Muscle of leg (tissue), 3 donors: ENCODE measurements at regions not wholly inside any gene's neighbourhood (a gene's known extent, or its start where the extent isn't known, plus 50 kb on each side); places are given as distances from the start of the nearest gene placed in this dataset.

ENCODE experiments used
- DNase-seq: peaks from one replicate; pipeline ENCODE4 v3.0.0; 2013
- H3K27ac ChIP-seq: one replicate; pipeline ENCODE4 v1.5.1; 2013; ENCODE audit warnings: mild to moderate bottlenecking, low read length, control low read depth
- H3K27me3 ChIP-seq: one replicate; pipeline ENCODE4 v1.6.1; 2013; ENCODE audit warnings: low read length; ENCODE audit not compliant: control insufficient read depth, insufficient read depth
- H3K36me3 ChIP-seq: one replicate; pipeline ENCODE4 v1.6.1; 2013; ENCODE audit warnings: low read length; ENCODE audit not compliant: control insufficient read depth, insufficient read depth
- H3K4me1 ChIP-seq: one replicate; pipeline ENCODE4 v1.6.1; 2013; ENCODE audit warnings: low read length; ENCODE audit not compliant: control insufficient read depth, insufficient read depth
- H3K4me3 ChIP-seq: one replicate; pipeline ENCODE4 v1.5.1; 2013; ENCODE audit warnings: low read length, control low read depth
- H3K9me3 ChIP-seq: replicated peaks from 2 replicates; pipeline ENCODE4 v1.6.1; 2013; ENCODE audit warnings: low read depth, low read length; ENCODE audit not compliant: control insufficient read depth
- WGBS: methylation state at CpG from one replicate; pipeline ENCODE4 v1.1.5; 2013; ENCODE audit warnings: missing lambda C conversion rate; ENCODE audit not compliant: insufficient coverage; 5-methylcytosine and 5-hydroxymethylcytosine counted together

DNA sequence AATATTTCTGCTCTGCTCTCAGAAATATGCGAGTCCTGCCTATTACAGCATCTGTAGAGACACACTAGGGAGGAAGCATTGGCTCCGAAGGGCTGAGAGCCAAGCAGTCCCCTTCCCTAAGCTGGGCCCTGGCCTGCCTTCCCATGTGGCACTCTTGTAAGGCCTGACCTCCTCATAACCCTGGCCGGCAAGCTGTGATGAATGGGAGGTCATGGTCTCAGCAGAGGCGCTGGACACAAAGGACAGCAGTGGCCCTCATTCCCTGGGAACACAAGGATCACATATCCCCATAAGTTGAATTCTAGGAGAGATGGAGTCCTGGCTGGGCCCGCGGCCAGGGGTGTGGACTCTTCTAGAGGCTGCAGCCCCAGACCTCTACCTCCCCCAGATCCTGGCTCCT lies 483.3 kb downstream of the ZNF536 start:
- 53% methylated on average over 2 of the region's 6 CpGs for WGBS
- H3K36me3 ChIP-seq = no peaks in the 10 kb centered on the region
- no peaks in the 10 kb centered on the region for H3K9me3 ChIP-seq
- DNase-seq = no peak
- no peak overlapping the region for H3K27ac ChIP-seq
- H3K4me3 ChIP-seq = no peak overlapping the region
- no peaks in the 10 kb centered on the region for H3K27me3 ChIP-seq
- H3K4me1 ChIP-seq = no peaks in the 10 kb centered on the region

DNA sequence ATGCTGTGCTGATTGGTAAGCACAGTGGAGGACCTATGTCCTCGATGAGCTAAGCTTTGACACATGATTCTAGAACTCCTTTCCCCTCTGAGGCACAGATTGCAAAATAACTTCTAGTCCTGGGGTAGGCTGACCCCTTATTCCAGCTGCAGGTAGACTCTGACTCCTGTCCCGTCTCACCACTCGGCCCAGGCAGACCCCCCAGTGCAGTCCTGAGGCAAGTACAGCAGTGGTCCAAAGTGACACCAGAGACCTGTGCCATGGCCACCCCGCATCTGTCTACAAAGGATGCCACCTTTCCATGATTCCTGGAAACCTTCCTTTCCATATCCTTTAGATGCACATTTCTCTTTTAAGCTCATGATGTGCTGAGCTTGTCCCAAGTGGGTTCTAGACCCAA lies 482.5 kb downstream of the ZNF536 start:
- Histone ChIP-seq H3K9me3 (no peaks in the 10 kb centered on the region), H3K4me3 (no peak overlapping the region), H3K27ac (no peak overlapping the region), H3K4me1 (no peaks in the 10 kb centered on the region), H3K27me3 (no peaks in the 10 kb centered on the region), H3K36me3 (no peaks in the 10 kb centered on the region)
- DNase-seq = no peak
- 95% methylated on average over 3 of the region's 4 CpGs for WGBS

DNA sequence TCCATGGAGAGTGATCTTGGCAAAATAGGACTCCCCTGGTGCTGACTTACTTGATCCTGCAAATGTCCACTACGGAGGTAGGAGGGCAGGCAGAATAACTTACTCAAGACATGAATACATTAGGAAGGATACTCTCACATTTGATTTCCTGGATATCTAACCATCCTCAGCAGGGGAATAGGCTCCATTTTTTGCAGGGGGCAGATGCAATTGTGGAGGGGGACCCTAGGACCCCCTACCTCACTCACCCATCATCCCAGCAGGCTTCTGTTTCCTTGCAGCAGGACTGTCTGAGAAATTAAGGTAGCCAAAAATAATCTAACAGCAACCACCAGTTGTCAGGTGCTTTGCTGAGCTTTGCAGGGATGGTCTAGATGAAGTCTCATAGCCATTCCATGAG lies 482.0 kb downstream of the ZNF536 start:
- WGBS = no CpG with 5 or more reads among the region's 1 CpG
- no peaks in the 10 kb centered on the region for H3K4me1 ChIP-seq
- no peak for DNase-seq
- H3K27me3 ChIP-seq = no peaks in the 10 kb centered on the region
- H3K36me3 ChIP-seq = no peaks in the 10 kb centered on the region
- H3K4me3 ChIP-seq = no peak overlapping the region
- no peaks in the 10 kb centered on the region for H3K9me3 ChIP-seq
- no peak overlapping the region for H3K27ac ChIP-seq

DNA sequence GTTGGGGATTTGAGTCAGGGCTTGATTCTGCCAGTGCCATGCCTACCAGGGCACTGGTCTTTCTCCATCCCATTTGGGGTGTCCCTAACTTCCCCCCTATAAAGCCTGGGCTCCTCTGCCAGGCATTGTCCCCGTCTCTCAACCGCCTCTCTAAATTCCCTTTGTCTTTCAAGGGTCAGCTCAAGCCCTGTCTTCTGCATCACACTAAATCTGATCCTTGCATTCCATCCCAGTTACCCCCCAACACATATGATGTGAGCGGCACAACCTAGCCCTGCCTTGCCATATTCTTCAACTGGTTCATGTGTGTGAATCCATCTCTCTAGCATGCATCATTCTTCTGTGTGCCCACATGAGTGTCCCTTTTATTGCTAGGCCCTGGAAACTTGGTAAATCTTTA lies 480.9 kb downstream of the ZNF536 start:
- 73% methylated on average over 2 of the region's 3 CpGs for WGBS
- no peaks in the 10 kb centered on the region for H3K27me3 ChIP-seq
- DNase-seq = no peak

DNA sequence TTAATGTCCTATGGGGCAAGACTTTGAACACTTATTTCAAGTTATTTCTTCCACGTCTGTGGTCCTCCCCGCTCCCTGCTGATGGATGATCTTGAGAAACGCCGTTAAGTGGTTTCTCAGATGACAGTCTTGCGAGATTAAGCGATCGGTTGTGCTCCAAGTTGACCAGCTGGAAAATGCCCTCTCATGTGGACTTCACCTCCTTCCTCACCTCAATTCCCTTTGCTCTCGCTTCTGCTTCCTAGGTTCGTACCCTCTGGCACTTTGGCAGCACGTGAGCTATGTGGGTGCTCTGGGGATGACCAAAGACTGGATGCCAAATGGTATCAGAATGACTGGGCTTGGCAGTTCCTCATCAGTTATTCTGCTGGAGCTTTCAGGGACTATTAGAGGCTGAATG lies 480.0 kb downstream of the ZNF536 start:
- Histone ChIP-seq H3K27me3 (no peaks in the 10 kb centered on the region), H3K9me3 (no peaks in the 10 kb centered on the region), H3K4me1 (no peaks in the 10 kb centered on the region), H3K36me3 (no peaks in the 10 kb centered on the region), H3K4me3 (no peak overlapping the region), H3K27ac (no peak overlapping the region)
- DNase-seq = no peak
- WGBS = 91% methylated on average over 4 of the region's 10 CpGs

More for the DNA sequence above, 480.9 kb downstream of the ZNF536 start:
- H3K9me3 ChIP-seq = no peaks in the 10 kb centered on the region
- H3K36me3 ChIP-seq = no peaks in the 10 kb centered on the region
- H3K4me1 ChIP-seq = no peaks in the 10 kb centered on the region
- no peak overlapping the region for H3K27ac ChIP-seq
- no peak overlapping the region for H3K4me3 ChIP-seq

DNA sequence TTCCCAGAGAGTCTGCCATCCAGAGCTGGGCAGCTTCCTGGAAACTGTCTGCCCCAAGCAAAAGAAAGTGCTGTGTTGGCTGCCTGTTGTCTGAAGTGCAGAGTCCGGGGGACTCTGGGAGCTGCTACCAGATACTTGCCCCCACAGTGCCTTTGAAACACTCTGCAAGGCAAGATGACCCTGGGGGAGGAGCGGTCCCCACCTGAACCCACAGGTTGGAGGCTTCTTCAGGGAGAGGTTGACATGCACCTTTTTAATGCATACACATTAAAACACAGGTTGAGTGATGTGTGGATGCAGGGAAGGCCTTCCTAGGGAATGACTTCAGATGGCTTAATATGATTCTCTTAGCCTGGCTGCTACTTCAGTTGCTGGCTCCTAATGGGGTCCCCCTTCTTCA lies 479.5 kb downstream of the ZNF536 start:
- WGBS = 83% methylated on average over 1 of the region's 2 CpGs
- no peak for DNase-seq
- H3K27ac ChIP-seq = no peak overlapping the region
- H3K4me3 ChIP-seq = no peak overlapping the region
- no peaks in the 10 kb centered on the region for H3K36me3 ChIP-seq
- no peaks in the 10 kb centered on the region for H3K4me1 ChIP-seq
- no peaks in the 10 kb centered on the region for H3K27me3 ChIP-seq
- no peaks in the 10 kb centered on the region for H3K9me3 ChIP-seq

DNA sequence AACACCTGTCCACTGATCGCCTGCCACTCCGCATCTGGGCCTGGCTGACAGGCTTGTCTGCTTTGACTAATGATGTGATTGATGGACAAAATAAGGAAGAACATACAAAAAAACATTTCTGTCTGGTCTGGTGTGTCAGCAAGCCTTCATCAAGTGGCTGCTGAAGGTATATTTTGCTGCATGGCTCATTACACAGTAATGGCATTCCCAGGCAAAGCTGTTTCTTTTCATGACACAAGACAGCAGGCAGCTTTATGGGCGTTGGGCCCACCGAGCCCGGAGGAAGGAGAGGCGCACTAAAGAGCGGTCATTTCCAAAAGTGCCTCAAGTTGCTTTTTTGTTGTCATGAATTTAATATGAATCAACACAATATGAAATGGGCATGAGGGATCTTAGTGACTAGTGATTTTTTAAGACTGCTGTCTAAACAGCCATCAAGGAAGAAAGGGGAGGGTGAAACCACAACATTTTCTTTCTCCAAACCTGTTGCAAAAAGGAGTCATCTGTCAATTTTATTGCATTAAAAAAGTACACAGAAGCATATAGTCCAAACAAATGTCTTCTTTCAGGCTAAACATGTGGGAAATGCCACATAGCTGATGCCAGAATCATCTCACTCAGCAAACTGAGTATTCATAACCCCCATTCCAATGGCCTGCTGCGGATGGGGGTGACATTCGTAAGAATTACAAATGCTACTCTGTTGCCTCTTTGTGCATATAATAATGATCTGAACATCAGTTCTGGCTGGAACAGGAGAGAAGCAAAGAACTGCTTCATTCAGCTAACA lies 476.6 kb downstream of the ZNF536 start:
- no peaks in the 10 kb centered on the region for H3K9me3 ChIP-seq
- H3K4me3 ChIP-seq = no peak overlapping the region
- no peak overlapping the region for H3K27ac ChIP-seq
- 67% methylated on average over 7 of the region's 9 CpGs for WGBS
- no peaks in the 10 kb centered on the region for H3K27me3 ChIP-seq
- H3K4me1 ChIP-seq = no peaks in the 10 kb centered on the region
- peak; percentile 59 for DNase-seq
- H3K36me3 ChIP-seq = no peaks in the 10 kb centered on the region

DNA sequence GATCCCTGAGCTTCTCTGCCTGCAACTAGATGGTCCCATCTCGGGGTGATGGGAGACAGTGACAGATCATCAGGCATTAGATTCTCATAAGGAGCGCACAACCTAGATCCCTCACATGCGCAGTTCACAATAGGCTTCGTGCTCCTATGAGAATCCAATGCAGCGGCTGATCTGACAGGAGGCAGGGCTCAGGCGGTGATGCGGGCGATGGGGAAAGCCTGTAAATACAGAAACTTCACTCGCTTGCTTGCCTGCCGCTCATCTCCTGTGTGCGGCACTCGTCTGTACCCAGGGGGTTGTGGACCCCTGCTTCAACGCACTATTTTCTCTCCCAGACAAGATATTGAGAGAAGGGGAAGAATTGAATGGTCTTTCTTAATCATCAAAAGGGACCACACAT lies 473.9 kb downstream of the ZNF536 start:
- WGBS = 89% methylated on average over 6 of the region's 13 CpGs
- no peaks in the 10 kb centered on the region for H3K36me3 ChIP-seq
- no peaks in the 10 kb centered on the region for H3K9me3 ChIP-seq
- no peak overlapping the region for H3K4me3 ChIP-seq
- no peak for DNase-seq
- H3K27me3 ChIP-seq = no peaks in the 10 kb centered on the region
- no peak overlapping the region for H3K27ac ChIP-seq
- no peaks in the 10 kb centered on the region for H3K4me1 ChIP-seq

DNA sequence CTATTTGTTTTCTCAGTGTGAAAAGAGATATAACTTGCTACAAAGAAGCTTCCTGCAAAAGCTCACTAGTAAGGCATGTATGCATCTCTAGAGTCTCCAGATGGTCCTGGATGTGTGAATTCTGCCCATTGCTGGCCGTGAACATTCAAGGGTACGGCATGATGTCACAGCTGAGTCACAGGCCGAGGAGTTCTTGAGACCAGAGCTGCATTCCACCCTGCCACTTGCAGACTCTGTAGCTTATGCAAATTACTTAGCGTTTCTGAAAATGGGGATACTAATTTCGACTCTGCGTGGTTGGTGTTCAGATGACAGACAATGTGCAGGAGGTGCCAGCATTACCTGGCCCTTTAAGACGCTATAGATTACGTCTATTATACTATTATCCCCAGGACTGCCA lies 470.7 kb downstream of the ZNF536 start:
- H3K27ac ChIP-seq = no peak overlapping the region
- no peaks in the 10 kb centered on the region for H3K4me1 ChIP-seq
- H3K27me3 ChIP-seq = no peaks in the 10 kb centered on the region
- H3K4me3 ChIP-seq = no peak overlapping the region
- DNase-seq = no peak
- no peaks in the 10 kb centered on the region for H3K36me3 ChIP-seq
- WGBS = 87% methylated on average over 7 of the region's 8 CpGs
- H3K9me3 ChIP-seq = no peaks in the 10 kb centered on the region

DNA sequence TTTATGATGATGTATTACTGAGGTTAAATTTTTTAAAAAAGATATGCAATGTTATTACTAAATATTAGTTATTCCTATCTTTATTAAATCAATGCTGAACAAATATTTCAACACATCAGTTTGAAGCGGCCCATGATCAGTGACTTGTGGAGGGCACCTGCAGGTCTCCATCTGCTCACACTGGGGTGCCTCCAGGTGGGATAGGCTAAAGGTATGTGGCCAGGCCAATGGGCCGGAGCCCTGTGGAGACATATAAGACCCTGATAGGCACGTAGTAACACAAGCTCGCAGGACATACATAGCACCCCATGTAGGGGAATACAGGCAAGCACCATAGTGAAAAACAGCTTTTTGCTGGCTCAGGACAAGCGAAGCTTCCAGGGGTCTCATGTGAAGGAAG lies 469.8 kb downstream of the ZNF536 start:
- Histone ChIP-seq H3K4me1 (no peaks in the 10 kb centered on the region), H3K27ac (no peak overlapping the region), H3K27me3 (no peaks in the 10 kb centered on the region), H3K9me3 (no peaks in the 10 kb centered on the region), H3K4me3 (no peak overlapping the region), H3K36me3 (no peaks in the 10 kb centered on the region)
- WGBS = 94% methylated on average over 5 of the region's 5 CpGs
- no peak for DNase-seq

DNA sequence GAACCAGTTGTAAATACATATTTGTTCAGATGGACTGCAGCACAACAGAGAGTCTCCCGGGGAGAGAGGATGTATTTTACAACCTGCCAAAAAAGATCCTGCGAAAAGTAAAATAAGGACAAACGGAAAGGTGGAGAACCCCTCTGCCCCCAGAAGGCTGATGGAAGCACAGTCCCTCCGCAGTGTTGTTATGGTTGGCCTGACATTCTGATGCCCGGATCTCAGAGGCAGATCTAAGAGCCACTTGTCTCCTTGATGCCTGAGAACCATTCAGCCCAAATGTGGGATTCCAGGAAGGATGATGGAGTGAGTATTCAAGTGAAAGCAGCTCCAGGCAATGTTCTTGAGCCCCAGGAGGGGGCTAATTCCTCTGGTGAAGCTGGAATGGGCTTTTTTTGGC lies 458.7 kb downstream of the ZNF536 start:
- Histone ChIP-seq H3K4me1 (no peaks in the 10 kb centered on the region), H3K27ac (no peak overlapping the region), H3K4me3 (no peak overlapping the region), H3K36me3 (no peaks in the 10 kb centered on the region), H3K27me3 (no peaks in the 10 kb centered on the region), H3K9me3 (no peaks in the 10 kb centered on the region)
- WGBS = 44% methylated on average over 5 of the region's 5 CpGs
- DNase-seq = peak; percentile 11
